PC-9 (cell line): ENCODE measurements at regions not wholly inside any gene's neighbourhood (a gene's known extent, or its start where the extent isn't known, plus 50 kb on each side); places are given as distances from the start of the nearest gene placed in this dataset.

ENCODE experiments used
- CTCF ChIP-seq: fragments of 200-600 bp; sonication (generic); conservative IDR thresholded peaks from 2 replicates; pipeline ENCODE4 v1.6.1; 2017; ENCODE audit warnings: mixed run types, antibody characterized with exemption, mild to moderate bottlenecking, moderate library complexity
- EZH2 ChIP-seq: fragments of 200-600 bp; sonication (generic); IDR thresholded peaks from 2 replicates; pipeline ENCODE4 v1.8.0; 2017; ENCODE audit warnings: antibody characterized with exemption, low read depth

- TF ChIP-seq CTCF (no peak), EZH2 (no peak)
These were observed 98.9 kb downstream of the RGS2 start for GRCh38 chr1:192907545-192908243.
